Activated gamma-delta T cell (primary cell): ENCODE measurements at regions not wholly inside any gene's neighbourhood (a gene's known extent, or its start where the extent isn't known, plus 50 kb on each side); places are given as distances from the start of the nearest gene placed in this dataset.

Experiments
- DNase-seq: peaks from one replicate; lab custom pipeline; 2025; lab: John Stamatoyannopoulos, UW

GRCh38 chr1:30609336-30609998 is 113.9 kb downstream of the MATN1 start:
- no peak for DNase-seq

DNA sequence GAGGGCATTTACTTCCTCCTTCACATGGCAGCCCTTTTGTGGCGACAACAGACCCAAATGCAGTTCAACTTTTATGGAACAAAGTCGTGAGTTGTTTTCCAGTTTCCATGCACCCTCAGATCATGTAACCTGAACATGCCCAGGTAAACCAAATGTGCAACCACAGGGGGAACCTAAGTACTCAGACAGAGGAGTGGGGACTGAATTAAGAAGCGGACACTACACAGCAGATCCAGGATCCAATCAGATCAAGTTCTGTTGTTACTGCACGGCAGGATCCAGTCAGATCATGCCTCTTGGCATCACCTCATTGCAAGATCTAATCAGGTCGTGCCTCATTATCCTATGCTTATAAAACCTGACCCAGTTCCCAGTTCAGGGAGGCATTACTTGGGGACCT is 115.7 kb downstream of the MATN1 start:
- no peak for DNase-seq

DNA sequence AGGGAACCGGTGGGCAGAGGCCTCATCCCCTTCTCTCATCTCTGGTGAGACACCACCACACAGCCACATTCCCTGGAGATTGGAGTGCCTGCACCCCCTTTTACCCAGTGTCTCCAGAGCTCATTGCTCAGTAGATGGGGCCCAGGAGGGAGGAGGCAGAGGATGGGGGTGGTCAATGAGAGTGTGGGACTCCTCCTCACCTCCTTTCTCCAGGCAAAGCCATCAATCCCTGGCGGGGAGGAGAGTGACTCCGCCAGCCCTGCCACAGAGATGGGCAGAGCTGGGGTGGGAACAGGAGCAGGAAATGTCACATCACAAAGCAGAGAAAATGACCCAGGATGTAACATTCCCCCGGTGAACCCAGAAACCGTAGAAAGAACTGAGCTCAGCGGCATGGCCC is 117.2 kb downstream of the MATN1 start:
- no peak for DNase-seq

GRCh38 chr1:30605441-30605920 is 117.9 kb downstream of the MATN1 start:
- no peak for DNase-seq

GRCh38 chr1:30604801-30605440 is 118.5 kb downstream of the MATN1 start:
- no peak for DNase-seq

GRCh38 chr1:30603081-30603858 is 120.1 kb downstream of the MATN1 start:
- DNase-seq: no peak

DNA sequence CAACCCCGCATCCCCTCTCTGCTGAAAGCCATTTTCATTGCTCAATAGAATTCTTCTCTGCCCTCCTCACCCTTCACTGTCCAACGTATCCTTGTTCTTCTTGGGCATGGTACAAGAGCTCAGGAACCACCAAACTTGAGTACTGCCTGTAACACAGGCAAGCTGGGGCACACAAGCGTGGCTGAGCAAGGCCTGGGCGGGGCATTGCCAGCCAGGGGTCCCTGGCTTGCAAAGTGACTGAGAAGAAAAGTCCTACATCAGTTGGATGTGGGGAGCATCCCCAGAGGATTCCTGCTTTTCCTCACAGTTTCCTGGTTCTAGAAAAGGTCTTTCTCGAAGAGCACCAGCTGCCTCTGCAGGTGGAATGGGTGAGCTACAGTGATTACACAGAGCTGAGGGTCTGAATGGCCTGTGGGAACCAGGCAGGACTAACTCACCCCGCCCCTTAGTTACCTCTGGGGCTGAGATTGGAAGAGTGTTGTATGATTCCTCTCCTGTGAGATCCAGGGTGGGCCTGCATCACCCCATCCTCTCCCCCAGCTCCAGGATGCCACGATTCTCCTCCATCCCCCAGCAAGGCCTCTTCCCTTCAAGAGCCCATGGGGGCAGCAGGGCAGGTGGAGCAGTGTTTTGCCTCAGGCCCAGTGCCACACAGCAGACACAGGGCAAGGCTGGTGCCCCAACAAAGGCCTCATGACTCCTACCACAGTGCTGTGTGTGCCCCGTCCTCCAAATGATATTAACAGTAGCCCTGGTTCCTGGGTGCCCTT is 121.9 kb downstream of the MATN1 start:
- DNase-seq: no peak

GRCh38 chr1:30600706-30601105 is 122.7 kb downstream of the MATN1 start:
- DNase-seq: no peak

- DNase-seq: no peak
These were observed 123.1 kb downstream of the MATN1 start for GRCh38 chr1:30600258-30600657.

GRCh38 chr1:30599721-30600120 is 123.7 kb downstream of the MATN1 start:
- no peak for DNase-seq

GRCh38 chr1:30598571-30599114 is 124.7 kb downstream of the MATN1 start:
- no peak for DNase-seq

DNA sequence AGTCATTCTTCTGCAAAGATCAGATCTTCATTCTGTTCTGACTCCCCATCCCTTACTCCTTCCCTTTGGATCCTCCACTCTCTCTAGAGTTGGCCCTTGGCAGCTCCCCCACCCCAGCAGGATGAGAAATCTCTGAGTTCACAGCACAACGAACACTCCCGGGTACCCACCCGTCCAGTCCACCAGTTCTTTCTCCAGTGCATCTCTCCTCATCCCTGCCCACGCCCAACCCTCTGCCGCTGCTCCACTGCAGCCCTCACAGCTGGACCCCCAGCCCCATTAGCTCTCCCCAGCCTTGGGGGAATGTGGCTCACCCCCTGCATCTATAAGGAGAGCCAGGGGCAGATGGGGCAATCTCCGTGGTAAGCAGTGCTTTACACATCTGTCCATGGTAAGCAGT is 125.7 kb downstream of the MATN1 start:
- no peak for DNase-seq

DNA sequence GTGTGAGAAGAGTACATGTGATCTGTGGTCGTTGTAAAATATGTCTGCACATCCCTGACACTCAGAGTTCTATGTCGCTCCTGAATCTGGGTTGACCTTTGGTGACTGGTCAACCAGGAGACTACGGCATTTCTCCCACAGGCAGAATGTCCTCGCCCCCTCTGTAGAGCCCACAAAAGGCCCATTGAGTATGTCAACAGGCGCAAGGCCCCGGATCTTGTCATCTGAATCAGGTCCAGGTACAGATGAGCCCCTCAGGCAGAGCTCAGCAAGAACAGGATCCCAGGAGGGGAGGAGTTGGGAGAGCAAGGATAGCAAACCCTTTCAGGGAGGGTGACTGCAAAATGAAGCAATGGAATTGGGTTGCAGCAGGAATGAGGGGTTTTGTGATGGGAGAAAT is 126.5 kb downstream of the MATN1 start:
- DNase-seq: no peak

GRCh38 chr1:30596470-30596869 is 126.9 kb downstream of the MATN1 start:
- DNase-seq: no peak

- DNase-seq: no peak
These were observed 134.3 kb downstream of the MATN1 start for GRCh38 chr1:30589083-30589482.

- DNase-seq: no peak
These were observed 134.9 kb downstream of the MATN1 start for GRCh38 chr1:30588311-30589073.

DNA sequence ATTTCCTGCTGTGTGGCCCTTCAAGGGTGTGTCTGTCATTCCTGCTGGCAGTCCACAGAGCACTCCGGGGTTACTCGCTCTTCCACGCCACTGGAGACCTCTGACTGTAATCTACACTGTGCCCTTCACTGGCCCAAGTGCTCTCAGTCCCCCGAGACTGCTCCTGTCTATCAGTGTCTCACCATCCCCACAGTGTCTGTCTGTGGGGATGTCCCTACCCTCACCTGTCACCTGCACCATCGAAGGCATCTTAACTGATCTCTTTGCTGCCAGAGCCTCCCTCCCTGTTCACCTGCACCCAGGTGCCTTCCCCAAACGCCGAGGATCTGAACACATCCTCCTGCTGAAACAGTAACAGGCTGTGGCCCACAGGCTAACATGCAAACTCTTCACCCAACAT is 136.7 kb downstream of the MATN1 start:
- no peak for DNase-seq

DNA sequence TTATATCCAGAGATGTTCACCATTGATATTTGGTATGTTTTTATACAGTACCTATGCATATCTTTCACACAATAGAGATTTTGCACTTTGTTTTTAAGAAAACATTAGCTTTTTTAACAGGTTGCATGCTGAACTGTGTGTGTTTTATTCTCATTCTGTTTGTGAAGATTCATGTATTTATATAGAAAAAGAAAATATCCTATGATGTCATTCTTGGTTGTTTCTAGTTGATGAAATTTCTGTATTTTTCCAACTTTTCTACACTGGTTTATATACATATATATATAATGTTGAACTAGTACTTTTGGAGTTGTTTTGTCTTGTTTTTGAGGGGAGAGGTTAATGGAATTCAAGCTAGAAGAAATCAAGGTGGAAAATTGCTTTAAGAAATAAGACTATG is 143.8 kb downstream of the MATN1 start:
- DNase-seq: no peak

DNA sequence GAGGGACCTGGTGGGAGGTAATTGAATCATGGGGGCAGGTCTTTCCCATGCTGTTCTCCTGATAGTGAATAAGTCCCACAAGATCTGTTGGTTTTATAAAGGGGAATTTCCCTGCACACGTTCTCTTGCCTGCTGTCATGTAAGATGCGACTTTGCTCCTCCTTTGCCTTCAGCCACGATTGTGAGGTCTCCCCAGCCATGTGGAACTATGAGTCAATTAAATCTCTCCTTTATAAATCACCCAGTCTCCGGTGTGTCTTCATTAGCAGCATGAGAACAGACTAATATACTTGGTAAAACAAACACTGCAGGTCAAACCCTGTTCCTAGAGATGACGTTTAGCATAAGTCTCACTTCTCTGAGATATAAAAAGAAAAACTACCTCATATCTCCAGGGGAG is 148.3 kb downstream of the MATN1 start:
- no peak for DNase-seq

GRCh38 chr1:30572192-30572591 is 151.2 kb downstream of the MATN1 start:
- no peak for DNase-seq

GRCh38 chr1:30571380-30571779 is 152.0 kb downstream of the MATN1 start:
- DNase-seq: no peak
